SJCRH30 (cell line): ENCODE measurements at regions not wholly inside any gene's neighbourhood (a gene's known extent, or its start where the extent isn't known, plus 50 kb on each side); places are given as distances from the start of the nearest gene placed in this dataset.
A peak's percentile ranks its signal among the peaks of the same experiment; 100 is the strongest.

Experiments
- DNase-seq, 2 experiments: peaks; one replicate each; pipeline ENCODE4 v3.0.0-alpha.2; 2015 to 2020
- H3K27ac ChIP-seq: fragments of 250-450 bp; sonication (Bioruptor Pico); 2 replicates; pipeline ENCODE4 v1.5.1; 2020; ENCODE audit warnings: mild to moderate bottlenecking, moderate library complexity
- H3K27me3 ChIP-seq: fragments of 250-450 bp; sonication (Bioruptor Pico); 2 replicates; pipeline ENCODE4 v1.5.1; 2020; ENCODE audit warnings: mild to moderate bottlenecking, moderate library complexity
- H3K36me3 ChIP-seq: fragments of 250-450 bp; sonication (Bioruptor Pico); 2 replicates; pipeline ENCODE4 v1.5.1; 2020; ENCODE audit warnings: mild to moderate bottlenecking, moderate library complexity
- H3K4me1 ChIP-seq: fragments of 250-450 bp; sonication (Bioruptor Pico); 2 replicates; pipeline ENCODE4 v1.5.1; 2020; ENCODE audit warnings: mild to moderate bottlenecking, moderate library complexity
- H3K4me3 ChIP-seq: fragments of 250-450 bp; sonication (Bioruptor Pico); 2 replicates; pipeline ENCODE4 v1.5.1; 2020; ENCODE audit warnings: mild to moderate bottlenecking, moderate library complexity
- H3K9me3 ChIP-seq: fragments of 250-450 bp; sonication (Bioruptor Pico); replicated peaks from 2 replicates; pipeline ENCODE4 v1.5.1; 2020; ENCODE audit warnings: mild to moderate bottlenecking, moderate library complexity

DNA sequence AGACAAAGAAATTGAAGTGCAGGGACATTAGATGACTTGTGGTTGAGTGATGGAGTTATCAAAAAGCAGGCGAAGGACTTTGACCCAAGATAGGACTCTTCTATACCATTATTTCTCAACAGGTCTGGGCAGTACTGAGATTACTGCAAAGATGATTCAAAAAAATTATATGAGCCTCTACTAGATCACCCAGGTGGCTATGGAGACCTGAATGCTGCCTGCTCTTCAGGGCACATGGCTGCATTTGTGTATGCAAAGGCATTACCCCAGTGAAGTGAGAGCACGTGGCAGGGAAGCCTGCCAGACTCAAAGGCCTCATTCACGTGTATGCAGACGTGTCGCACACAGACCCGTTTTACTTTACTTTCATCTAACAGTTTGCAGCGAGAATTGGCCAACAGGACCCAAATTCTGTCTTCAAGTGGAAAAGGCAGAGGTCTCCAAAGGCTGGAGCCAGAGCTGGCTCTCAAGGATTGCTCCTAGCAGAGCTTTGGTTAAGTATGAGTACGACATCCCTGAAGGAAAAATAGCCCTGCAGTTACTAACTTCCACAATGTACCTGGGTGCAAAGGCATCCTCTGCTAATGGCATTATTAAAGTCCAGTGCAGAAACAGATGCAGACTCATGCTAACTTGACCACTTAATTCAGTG lies 113.8 kb upstream of the ARMC2 start:
- Histone ChIP-seq H3K4me1 (peaks cover 18% of the 10 kb centered on the region), H3K4me3 (no peak overlapping the region), H3K36me3 (no peaks in the 10 kb centered on the region), H3K27ac (no peak overlapping the region), H3K9me3 (no peaks in the 10 kb centered on the region), H3K27me3 (no peaks in the 10 kb centered on the region)
- DNase-seq = no peak

DNA sequence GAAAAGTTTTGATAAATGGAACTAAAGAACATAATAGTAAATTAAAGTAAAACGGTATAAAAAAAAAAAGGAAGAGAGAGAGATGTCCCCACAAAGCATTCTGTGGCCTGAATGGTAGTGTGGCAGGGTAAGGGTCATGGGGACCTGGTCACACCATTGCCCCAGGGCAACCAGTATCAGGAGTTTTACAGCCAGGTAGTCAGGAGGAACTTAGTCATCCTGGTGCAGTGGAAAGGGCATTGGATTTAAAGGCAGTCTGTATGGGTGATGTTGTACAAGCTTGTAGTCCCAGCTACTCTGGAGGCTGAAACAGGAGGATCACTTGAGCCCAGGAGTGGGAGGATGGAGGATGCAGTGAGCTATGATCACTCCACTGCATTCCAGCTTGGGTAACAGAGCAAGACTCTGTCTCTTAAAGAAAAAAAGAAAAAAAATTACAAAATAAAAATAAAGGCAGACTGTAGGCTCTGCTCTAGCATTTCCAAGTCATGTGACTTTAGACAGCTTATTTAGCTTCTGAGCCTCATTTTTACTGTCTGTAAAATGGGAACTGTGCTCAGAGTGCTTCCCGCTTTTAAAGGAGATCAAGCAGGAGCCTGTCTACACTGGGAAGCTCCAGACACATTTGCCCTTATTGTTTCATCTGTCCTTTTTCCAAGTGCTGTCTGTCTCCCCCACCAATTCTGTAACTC lies 112.8 kb upstream of the ARMC2 start:
- DNase-seq = no peak
- Histone ChIP-seq H3K4me1 (peaks cover 18% of the 10 kb centered on the region), H3K27me3 (no peaks in the 10 kb centered on the region), H3K36me3 (no peaks in the 10 kb centered on the region), H3K9me3 (no peaks in the 10 kb centered on the region), H3K4me3 (no peak overlapping the region), H3K27ac (no peak overlapping the region)

DNA sequence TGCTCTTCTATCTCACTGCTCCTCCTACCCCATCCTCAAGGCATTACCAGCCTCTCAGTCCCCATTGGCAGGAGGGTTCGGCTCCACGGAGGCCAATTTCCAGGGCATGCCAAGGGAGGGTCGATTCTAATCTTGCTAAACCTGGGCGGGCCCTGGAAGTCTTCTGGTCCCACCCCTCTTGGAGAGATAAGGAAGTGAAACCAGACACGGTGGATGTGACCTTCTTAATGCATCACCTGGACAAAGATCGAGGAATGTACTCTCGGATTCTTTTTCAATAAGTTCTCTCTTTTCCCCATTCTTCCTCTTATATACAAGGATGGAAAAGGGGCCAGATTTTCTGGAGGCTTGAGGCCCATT lies 112.2 kb upstream of the ARMC2 start:
- no peaks in the 10 kb centered on the region for H3K27me3 ChIP-seq
- no peak overlapping the region for H3K27ac ChIP-seq
- H3K4me1 ChIP-seq = peaks cover 18% of the 10 kb centered on the region
- H3K9me3 ChIP-seq = no peaks in the 10 kb centered on the region
- H3K36me3 ChIP-seq = no peaks in the 10 kb centered on the region
- DNase-seq = no peak
- no peak overlapping the region for H3K4me3 ChIP-seq

DNA sequence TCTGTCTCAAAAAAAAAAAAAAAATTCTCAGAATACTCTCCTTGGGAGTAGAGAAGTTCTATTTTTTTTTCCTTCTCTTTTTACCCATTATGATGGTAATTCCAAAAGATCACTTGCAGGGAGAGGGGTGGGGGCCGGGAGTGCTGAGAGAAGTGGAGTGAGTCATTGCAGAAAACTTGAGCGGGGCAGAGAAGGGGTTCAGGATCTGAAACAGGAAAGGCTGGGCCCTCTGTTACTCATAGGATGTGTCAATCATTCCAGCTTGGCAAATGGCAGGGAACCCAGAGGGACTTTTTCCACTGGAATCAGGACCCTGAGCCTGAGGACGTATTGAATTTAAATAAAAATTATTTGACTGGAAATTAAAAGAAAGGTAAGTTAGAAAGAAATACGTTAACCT lies 111.4 kb upstream of the ARMC2 start:
- Histone ChIP-seq H3K4me3 (no peak overlapping the region), H3K27ac (peak overlapping the region; percentile 10; the same call in 1 of the 2 replicates), H3K9me3 (no peaks in the 10 kb centered on the region), H3K27me3 (no peaks in the 10 kb centered on the region), H3K4me1 (peaks cover 18% of the 10 kb centered on the region), H3K36me3 (no peaks in the 10 kb centered on the region)
- DNase-seq = peak; percentile 34 to 40

DNA sequence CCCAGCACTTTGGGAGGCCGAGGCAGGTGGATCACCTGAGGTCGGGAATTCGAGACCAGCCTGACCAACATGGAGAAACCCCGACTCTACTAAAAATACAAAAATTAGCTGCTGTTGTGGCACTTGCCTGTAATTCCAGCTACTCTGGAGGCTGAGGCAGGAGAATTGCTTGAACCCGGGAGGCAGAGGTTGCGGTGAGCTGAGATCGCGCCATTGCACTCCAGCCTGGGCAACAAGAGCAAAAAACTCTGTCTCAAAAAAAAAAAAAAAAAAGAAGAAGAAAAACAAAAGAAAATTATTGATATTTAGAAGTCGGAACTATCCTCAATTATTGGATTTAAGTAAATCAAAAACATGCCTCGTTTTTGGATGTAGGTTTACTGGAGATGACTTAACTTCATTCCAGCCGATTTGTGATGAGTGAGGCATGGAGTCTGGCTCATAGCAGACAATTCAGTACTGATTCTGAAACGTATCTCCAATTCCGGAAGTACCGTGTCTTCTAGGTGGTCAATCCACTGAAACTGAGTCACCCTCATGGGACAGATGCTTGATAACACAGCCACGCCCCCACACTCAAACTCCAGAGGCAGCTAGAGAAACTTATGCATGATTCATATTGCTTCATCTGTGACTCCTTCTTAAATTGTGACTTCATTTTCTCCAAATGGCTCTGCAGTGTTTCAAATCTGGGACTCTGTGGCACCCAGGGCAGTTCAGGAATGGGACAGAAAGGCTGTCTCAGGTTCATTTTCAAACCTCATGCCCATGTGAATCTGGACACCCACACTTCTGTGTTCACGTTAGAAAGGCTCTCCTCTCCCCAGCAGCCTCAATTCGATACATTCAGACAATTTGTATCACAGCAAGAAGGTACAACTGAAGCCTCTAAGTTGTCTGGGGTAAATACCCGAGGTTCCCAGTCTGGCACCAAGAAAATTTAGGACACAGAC lies 110.4 kb upstream of the ARMC2 start:
- Histone ChIP-seq H3K9me3 (no peaks in the 10 kb centered on the region), H3K27ac (peak overlapping the region; percentile 43), H3K36me3 (no peaks in the 10 kb centered on the region), H3K4me1 (peaks cover 18% of the 10 kb centered on the region), H3K27me3 (no peaks in the 10 kb centered on the region), H3K4me3 (no peak overlapping the region; the same call in 1 of the 2 replicates)
- peak; percentile 63 to 66 for DNase-seq

DNA sequence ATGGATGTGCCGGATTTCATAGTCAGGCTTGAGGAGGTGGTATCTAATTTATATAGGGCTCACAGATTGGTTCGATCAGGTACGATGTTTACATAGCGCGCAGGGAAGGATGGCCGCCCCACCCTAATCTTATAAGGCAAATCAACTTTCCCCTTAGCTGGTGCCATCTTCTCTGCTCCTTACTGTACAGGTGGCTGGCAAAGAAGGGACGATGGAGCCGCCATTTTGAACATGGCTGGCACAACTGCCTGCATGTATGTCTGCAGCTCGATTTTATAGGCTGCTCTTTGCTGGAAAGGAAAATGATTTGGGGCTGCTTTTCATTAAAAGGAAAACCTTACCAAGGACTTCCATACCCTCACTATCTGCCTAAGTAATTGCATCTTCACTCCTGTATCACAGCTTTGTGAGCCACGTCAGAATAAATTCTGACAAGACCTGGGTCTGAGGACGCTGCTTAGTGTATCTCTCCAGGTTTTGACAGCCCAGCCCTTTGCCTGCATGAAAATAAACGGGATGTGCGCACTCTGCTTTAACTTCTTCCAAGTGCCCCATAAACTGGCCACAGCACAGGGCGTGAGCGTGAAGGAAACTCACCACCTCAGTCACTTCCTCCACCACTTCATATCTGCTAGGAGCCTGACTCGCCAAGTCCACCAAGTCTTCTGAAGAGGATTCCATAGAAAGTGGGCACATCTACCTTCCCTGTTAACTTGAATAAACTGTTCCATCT lies 109.4 kb upstream of the ARMC2 start:
- Histone ChIP-seq H3K36me3 (no peaks in the 10 kb centered on the region), H3K27me3 (no peaks in the 10 kb centered on the region), H3K27ac (peak overlapping the region; percentile 43; the same call in 1 of the 2 replicates), H3K4me1 (peaks cover 18% of the 10 kb centered on the region), H3K4me3 (no peak overlapping the region), H3K9me3 (no peaks in the 10 kb centered on the region)
- no peak for DNase-seq

DNA sequence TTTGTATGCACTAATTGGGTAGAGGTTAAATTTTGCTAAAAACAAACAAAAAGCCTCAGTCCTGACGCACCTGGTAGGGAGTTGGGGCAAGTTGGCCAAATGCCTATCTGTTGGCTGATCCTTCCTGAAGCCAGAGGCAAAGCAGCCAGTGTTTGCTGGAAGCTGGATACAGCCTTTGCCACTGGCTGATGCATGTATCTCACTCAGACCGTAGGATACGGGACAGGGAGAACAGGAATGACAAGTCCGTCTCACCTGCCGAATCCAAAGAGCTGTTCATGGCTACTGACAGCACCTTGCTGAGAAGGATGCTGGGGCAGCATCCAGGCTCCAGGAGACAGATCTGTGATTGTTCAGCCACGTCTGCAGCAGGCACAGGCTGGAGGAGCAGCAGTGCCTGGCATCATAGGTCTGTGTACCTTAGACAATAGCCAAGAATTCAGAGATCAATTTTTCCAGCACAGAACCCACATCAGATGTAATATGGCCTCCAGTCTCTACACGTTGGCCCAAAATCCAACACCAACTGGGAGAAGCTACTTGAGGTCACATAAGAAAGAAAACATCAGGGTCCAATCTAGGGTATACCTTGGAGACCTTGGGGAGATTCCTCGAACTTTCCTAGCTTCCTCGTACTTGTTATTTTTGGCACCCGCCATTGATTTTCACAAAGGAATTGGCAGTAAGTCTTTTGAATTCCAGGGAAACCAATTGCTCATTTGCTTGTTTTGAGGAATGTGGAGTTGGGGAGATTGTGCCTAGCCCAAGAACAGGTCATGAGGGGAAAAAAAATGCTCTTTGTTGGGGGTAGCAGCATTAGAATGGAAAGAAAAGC lies 108.5 kb upstream of the ARMC2 start:
- Histone ChIP-seq H3K9me3 (no peaks in the 10 kb centered on the region), H3K36me3 (no peaks in the 10 kb centered on the region), H3K27ac (no peak overlapping the region), H3K4me3 (no peak overlapping the region), H3K27me3 (no peaks in the 10 kb centered on the region), H3K4me1 (peaks cover 24% of the 10 kb centered on the region)
- DNase-seq = no peak

DNA sequence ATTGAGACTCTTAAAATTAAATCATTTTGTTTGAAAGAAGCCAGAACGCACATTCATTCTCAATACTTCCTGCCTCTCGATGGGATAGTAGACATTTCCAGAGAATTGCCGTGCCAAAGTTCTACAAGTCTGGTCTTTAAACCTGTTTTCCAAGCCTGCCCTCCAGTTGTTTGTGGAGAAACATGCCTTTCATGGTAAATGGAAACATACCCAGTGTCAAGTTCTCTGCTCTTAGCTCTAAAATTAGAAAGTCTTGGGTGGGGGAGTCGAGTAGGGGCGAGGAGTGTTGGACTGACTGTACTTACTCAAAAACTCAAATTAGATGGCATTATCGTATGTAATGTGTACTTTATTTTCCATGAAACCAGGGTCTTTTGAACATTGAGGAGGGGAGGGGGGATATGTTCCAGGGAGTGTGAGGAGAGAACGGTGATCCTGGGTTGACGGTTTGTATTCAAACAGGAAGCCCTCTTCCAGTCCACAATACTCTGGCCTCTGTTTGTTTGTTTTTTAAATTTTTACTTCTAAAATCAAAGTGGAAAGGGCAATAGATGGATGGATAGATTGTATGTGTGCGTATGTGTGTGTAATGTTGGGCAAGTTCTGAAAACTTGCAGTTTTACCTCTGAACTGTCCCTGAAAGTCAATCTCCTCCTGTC lies 106.8 kb upstream of the ARMC2 start:
- DNase-seq = no peak
- Histone ChIP-seq H3K27me3 (no peaks in the 10 kb centered on the region), H3K36me3 (no peaks in the 10 kb centered on the region), H3K9me3 (no peaks in the 10 kb centered on the region), H3K4me1 (peaks cover 30% of the 10 kb centered on the region), H3K4me3 (no peak overlapping the region), H3K27ac (no peak overlapping the region)

DNA sequence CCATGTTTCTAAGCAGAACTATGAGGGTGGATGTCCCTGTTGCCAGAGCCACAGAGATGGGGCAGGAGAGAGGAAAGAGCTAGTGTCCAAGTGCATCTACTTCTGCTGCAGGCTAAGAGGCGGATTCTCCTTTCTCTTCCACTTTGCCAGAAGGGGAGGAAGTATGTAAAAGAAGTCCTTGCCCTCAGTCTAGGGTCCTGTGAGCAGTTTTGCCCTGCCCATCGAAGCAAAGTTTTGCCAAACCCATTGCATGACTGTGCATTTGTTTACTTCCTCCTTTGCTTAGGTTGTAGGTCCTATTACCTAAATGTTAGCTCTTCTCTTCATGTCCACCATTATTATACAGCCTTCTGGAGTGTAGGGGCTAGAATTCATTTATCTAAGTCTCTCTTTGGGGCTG lies 106.2 kb upstream of the ARMC2 start:
- no peaks in the 10 kb centered on the region for H3K36me3 ChIP-seq
- H3K27ac ChIP-seq = no peak overlapping the region
- no peak for DNase-seq
- no peak overlapping the region for H3K4me3 ChIP-seq
- no peaks in the 10 kb centered on the region for H3K27me3 ChIP-seq
- H3K9me3 ChIP-seq = no peaks in the 10 kb centered on the region
- peaks cover 26% of the 10 kb centered on the region for H3K4me1 ChIP-seq

DNA sequence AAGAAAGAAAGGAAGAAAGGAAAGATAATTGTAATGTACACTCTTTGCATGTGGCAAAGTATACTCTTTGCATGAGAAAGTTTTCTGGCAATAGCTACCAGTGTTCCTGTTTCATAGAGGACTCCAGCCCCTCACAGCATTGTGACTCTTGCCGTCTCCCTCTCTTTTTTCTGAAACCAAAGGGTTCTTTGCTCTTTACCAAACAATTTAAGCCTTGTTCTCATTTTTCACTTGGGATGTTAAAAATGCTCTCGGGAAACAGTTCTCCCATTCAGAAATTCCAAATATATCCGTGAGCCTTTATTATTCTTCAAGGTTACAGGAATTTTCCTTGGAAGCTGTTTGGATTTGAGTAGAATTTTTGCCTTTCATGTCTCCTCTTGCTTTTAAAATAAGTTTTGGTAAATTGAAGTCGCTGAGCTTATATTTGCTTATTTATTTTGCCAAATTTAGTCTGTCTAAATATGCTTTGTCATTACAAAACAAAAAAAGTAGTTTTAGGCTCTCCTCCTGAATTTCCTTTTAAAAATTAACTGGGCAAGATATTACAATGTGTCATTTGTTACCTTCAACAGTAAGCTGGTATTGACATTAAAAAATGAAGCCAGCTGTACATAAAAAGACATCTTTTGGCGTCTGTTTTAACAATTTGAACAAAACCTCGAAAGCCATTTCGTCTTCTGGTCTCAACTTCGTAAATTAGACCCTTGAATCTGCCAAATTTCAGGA lies 103.8 kb upstream of the ARMC2 start:
- peak overlapping the region; percentile 55 for H3K27ac ChIP-seq
- no peaks in the 10 kb centered on the region for H3K36me3 ChIP-seq
- H3K9me3 ChIP-seq = no peaks in the 10 kb centered on the region
- H3K4me1 ChIP-seq = peaks cover 11% of the 10 kb centered on the region
- H3K4me3 ChIP-seq = peak overlapping the region; percentile 26
- peak in 1 of 2 experiments; percentile 35 for DNase-seq
- no peaks in the 10 kb centered on the region for H3K27me3 ChIP-seq

DNA sequence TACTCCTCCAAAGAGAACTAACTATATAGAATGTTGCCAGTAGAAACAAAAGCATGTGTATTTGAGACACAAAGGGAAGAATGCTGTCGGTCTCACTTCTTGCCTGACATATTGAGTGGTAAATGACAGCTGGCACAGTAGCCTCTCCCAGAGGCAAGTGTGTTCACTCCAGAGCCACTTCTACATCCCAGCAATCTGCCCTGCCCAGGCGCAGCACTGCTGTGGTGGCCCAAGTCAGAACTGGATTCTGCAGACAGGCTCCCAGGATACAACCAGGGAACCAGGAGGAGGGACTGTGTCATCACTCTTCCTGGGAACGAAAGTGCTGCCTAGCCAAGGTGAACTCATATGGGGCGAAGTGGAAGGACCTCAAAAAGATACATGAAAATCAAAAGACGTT lies 103.2 kb upstream of the ARMC2 start:
- Histone ChIP-seq H3K27ac (peak overlapping the region; percentile 55), H3K36me3 (no peaks in the 10 kb centered on the region), H3K4me1 (peaks cover 11% of the 10 kb centered on the region), H3K9me3 (no peaks in the 10 kb centered on the region), H3K27me3 (no peaks in the 10 kb centered on the region), H3K4me3 (peak overlapping the region; percentile 26)
- DNase-seq = peak; percentile 54 to 70

DNA sequence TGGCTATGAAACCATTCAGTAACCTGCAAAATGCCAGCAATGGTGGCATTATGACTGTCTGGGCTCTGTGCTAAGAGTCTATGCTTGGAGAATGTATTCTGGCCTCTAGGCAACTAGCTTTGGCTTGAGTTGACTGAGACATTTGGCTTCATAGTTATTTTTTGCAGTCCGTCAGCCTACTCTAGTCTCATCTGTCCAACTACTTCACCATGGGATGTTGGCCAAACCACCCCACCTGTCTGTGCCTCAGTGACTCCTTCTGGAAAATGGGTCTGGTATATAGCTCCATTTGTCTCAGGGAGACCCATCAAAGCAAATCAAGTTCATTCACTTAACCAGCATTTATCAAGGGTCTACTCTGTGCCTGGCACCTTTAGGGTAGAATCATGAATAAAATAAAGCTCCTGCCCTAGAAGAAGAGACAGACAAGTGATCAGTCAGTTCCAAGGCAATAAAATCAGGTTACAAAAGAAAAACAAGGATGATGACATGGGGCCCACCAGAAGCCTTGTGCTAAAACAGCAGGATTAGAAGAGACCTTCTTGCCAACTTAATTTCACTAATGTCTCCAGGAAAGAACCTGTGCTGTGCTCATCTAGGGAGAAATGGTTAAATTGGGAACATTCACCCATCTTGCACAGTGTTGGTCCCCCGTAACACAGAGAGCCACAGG lies 102.4 kb upstream of the ARMC2 start:
- Histone ChIP-seq H3K4me3 (no peak overlapping the region), H3K27me3 (no peaks in the 10 kb centered on the region), H3K4me1 (peaks cover 11% of the 10 kb centered on the region), H3K36me3 (no peaks in the 10 kb centered on the region), H3K9me3 (no peaks in the 10 kb centered on the region), H3K27ac (no peak overlapping the region)
- DNase-seq = no peak
